Peyer's patch (tissue), 4 donors: ENCODE measurements at regions not wholly inside any gene's neighbourhood (a gene's known extent, or its start where the extent isn't known, plus 50 kb on each side); places are given as distances from the start of the nearest gene placed in this dataset.

Experiments used
- DNase-seq, 3 donors: peaks; one replicate each; pipeline ENCODE4 v3.0.0-alpha.2; 2017 to 2019
- H3K27ac ChIP-seq, 4 donors: fragments of 200-600 bp; sonication (generic); one replicate each; pipeline ENCODE4 v1.5.1; 2016 to 2019
- H3K27me3 ChIP-seq, 2 donors: fragments of 200-600 bp; sonication (generic); one replicate each; pipeline ENCODE4 v1.5.1; 2019
- H3K36me3 ChIP-seq, 3 donors: fragments of 200-600 bp; sonication (generic); one replicate each; pipeline ENCODE4 v1.5.1; 2016 to 2019
- H3K4me1 ChIP-seq, 4 donors: fragments of 200-600 bp; sonication (generic); one replicate each; pipeline ENCODE4 v1.5.1; 2016 to 2019
- H3K4me3 ChIP-seq, 4 donors: fragments of 200-600 bp; sonication (generic); 1 replicate in 3 of 4; 2 replicates in 1 of 4; pipeline ENCODE4 v1.5.1; 2016 to 2019; ENCODE audit warnings: mild to moderate bottlenecking in 1 of 4
- H3K9me3 ChIP-seq, 4 donors: fragments of 200-600 bp; sonication (generic); one replicate each; pipeline ENCODE4 v1.5.1; 2016 to 2019; ENCODE audit warnings: mild to moderate bottlenecking in 1 of 4
- POLR2A ChIP-seq, 2 donors: fragments of 450-650 bp; IDR thresholded peaks; one replicate each; pipeline ENCODE4 v1.5.1; 2017; ENCODE audit warnings: antibody characterized with exemption in 2 of 2, mild to moderate bottlenecking in 2 of 2, moderate library complexity in 2 of 2
- TF ChIP-seq, protein P1 (sequence below), 6 experiments: fragments of 450-650 bp in 4 of 6; fragments of 200-600 bp in 2 of 6; sonication (generic) in 1 of 6; IDR thresholded peaks; one replicate each; pipeline ENCODE4 v1.5.1; 2017 to 2019; ENCODE audit warnings: antibody characterized with exemption in 6 of 6, mild to moderate bottlenecking in 3 of 6, moderate library complexity in 1 of 6

DNA sequence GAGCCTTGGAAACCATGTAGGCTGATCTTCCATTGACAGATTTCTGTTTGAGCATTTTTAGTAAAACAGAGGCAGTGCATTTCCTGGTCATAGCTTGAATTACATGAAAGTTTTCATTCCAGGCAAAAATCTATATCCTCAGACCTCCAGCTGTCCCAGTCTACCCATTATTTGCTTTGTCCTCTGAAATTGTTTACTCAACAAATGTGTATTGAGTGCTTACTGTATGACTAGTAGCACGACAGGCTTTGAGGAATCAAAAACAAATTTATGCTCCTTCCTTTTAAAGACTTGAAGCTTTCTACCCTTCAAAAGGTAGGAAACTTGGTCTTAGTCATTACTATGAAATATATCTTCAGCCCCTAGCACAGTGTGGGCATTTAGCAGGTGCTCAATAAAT lies 307.9 kb upstream of the IGFBP7 start:
- Histone ChIP-seq H3K36me3 (no peaks in the 10 kb centered on the region), H3K27me3 (no peaks in the 10 kb centered on the region), H3K9me3 (no peaks in the 10 kb centered on the region), H3K4me3 (no peak overlapping the region), H3K27ac (no peak overlapping the region), H3K4me1 (no peaks in the 10 kb centered on the region)
- DNase-seq, result no peak
- TF ChIP-seq, protein P1, sequence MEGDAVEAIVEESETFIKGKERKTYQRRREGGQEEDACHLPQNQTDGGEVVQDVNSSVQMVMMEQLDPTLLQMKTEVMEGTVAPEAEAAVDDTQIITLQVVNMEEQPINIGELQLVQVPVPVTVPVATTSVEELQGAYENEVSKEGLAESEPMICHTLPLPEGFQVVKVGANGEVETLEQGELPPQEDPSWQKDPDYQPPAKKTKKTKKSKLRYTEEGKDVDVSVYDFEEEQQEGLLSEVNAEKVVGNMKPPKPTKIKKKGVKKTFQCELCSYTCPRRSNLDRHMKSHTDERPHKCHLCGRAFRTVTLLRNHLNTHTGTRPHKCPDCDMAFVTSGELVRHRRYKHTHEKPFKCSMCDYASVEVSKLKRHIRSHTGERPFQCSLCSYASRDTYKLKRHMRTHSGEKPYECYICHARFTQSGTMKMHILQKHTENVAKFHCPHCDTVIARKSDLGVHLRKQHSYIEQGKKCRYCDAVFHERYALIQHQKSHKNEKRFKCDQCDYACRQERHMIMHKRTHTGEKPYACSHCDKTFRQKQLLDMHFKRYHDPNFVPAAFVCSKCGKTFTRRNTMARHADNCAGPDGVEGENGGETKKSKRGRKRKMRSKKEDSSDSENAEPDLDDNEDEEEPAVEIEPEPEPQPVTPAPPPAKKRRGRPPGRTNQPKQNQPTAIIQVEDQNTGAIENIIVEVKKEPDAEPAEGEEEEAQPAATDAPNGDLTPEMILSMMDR (IDR thresholded peaks at IDR 0.05), result no peak
- TF ChIP-seq POLR2A (IDR thresholded peaks at IDR 0.05), result no peak

DNA sequence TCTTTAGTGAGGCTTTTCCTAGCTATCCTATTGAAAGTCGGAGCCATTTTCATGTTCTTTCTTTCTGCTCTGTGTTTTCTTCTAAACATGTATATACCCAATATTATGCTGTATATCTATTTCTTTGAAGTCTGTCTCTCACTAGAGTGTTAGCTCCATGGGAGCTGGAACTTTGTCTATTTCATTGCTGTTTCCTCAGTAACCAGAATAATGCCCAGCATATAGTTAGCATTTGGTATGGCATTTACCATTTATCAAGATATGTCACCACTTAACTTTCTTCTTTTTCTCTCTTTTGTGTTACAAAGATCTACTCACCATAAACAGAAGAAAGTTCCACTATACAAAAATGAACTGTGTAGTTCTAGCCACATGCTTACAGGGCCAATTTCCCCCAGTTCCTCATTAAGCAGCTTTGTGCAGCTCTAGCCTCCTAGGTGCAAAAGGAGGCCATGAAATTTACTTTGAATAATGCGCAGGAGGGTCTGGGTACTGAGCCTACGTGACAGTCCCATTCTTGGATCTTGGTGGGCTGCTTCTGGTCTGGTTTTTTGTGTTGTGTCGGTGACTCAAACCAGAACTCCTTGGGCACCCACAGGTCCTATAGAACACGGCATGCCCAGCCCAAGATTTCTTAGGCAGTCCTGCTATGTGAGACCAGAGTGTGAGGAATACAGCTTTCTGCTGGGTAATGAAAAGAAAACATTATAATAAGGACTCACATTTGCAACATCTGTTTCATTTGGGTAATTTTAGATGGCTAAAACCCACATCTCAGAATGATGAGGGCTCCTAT lies 302.3 kb upstream of the IGFBP7 start:
- TF ChIP-seq, protein P1 (IDR thresholded peaks at IDR 0.05), result no peak
- TF ChIP-seq POLR2A (IDR thresholded peaks at IDR 0.05), result no peak
- H3K27ac ChIP-seq, result no peak overlapping the region
- H3K9me3 ChIP-seq, result no peaks in the 10 kb centered on the region
- no peak for DNase-seq
- no peaks in the 10 kb centered on the region for H3K4me1 ChIP-seq
- H3K36me3 ChIP-seq, result no peaks in the 10 kb centered on the region
- H3K27me3 ChIP-seq, result no peaks in the 10 kb centered on the region
- no peak overlapping the region for H3K4me3 ChIP-seq

DNA sequence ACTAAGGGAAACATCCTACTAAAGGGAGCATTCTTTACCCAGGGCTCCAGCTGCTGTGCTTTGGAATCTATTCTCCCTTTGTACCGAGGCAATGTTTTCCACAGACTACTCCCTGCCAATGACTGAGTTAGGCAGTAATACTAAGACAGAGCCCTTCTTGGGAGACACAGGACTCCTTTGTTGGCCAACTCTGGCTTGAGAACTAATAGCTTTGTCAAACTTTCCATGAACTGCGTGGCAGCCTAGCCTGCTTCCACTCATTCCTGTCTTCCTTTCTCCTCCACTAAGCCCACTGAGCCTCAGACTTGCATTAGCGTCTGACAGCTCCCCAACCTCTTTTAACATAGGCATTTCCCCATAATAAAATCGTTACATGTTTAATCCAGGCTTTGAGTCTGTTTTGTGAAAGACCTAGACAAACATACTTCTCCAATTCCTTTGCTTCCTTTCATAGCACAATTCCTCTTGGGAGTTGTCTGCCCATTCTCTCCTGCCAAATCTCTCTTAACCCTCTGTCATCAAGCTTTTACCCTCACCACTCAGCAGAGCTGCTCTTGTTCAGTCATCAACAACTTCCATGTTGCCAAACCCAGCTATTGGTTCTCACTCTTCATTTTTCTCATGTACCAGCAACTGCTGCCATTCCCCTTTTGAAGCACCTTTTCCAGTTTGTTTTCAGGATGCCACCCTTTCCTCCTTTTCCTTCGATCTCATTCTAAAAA lies 300.3 kb upstream of the IGFBP7 start:
- H3K27ac ChIP-seq, result no peak overlapping the region
- no peak for DNase-seq
- TF ChIP-seq POLR2A (IDR thresholded peaks at IDR 0.05), result no peak
- TF ChIP-seq, protein P1 (IDR thresholded peaks at IDR 0.05), result no peak

DNA sequence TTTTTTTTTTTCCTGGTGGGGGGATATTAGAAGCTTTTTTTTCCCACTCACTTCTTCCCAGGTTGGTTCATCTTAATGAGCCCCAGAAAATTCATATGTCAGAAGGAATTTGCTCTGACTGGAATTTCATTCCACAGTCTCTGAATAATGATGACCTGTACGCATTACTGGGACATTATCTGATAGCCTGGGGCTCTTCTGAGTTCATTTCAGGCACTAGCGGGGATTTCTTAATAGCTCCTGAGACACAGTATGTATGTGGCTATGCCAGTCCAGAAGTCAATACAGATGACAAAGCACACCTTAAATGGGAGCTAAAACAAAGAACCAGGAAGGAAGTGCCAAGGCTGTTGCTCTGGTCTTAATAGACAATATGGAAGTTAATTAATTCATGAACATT lies 295.2 kb upstream of the IGFBP7 start:
- Histone ChIP-seq H3K4me3 (no peak overlapping the region), H3K4me1 (no peaks in the 10 kb centered on the region), H3K27ac (no peak overlapping the region), H3K36me3 (no peaks in the 10 kb centered on the region), H3K27me3 (no peaks in the 10 kb centered on the region), H3K9me3 (no peaks in the 10 kb centered on the region)
- TF ChIP-seq, protein P1 (IDR thresholded peaks at IDR 0.05), result no peak
- no peak for TF ChIP-seq POLR2A (IDR thresholded peaks at IDR 0.05)
- no peak for DNase-seq

More for the DNA sequence above, 300.3 kb upstream of the IGFBP7 start:
- Histone ChIP-seq H3K4me3 (no peak overlapping the region), H3K9me3 (no peaks in the 10 kb centered on the region), H3K27me3 (no peaks in the 10 kb centered on the region), H3K4me1 (no peaks in the 10 kb centered on the region), H3K36me3 (no peaks in the 10 kb centered on the region)

DNA sequence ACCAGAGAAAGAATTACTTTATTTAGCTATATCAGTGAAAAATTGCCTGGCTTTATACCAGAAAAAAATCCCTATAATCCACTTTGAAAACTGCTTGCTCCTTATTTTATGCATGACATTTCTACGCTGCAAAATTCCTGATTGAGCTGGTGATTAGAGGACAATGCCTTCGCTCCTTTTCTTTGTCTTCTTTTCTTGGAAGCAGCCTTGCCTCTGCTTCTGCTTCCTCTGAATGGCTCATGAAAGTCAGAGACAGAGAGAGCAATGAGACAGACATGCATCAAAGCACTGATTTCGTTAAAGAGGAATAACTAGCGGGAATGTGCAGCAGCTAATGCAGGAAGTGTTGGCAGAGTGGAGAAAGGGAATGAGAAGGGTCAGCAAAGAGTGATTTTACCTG lies 294.3 kb upstream of the IGFBP7 start:
- Histone ChIP-seq H3K4me1 (no peaks in the 10 kb centered on the region), H3K36me3 (no peaks in the 10 kb centered on the region), H3K9me3 (no peaks in the 10 kb centered on the region), H3K27ac (no peak overlapping the region), H3K27me3 (no peaks in the 10 kb centered on the region), H3K4me3 (no peak overlapping the region)
- TF ChIP-seq, protein P1 (IDR thresholded peaks at IDR 0.05), result no peak
- TF ChIP-seq POLR2A (IDR thresholded peaks at IDR 0.05), result no peak
- no peak for DNase-seq
